Neuron (in vitro differentiated cells): ENCODE measurements at regions not wholly inside any gene's neighbourhood (a gene's known extent, or its start where the extent isn't known, plus 50 kb on each side); places are given as distances from the start of the nearest gene placed in this dataset.
"Not testable (repeated sequence)": the region's sequence is repeated elsewhere in the genome, so short reads cannot be mapped to it uniquely, and the experiment has no call there.

Experiments
- H2AFZ ChIP-seq: one replicate; pipeline ENCODE4 v1.6.1; 2013; ENCODE audit warnings: low read depth, mild to moderate bottlenecking, inconsistent platforms, low read length, moderate library complexity
- H3K27me3 ChIP-seq: one replicate; pipeline ENCODE4 v1.6.1; 2013; ENCODE audit warnings: low read length; ENCODE audit not compliant: insufficient read depth
- H3K36me3 ChIP-seq: one replicate; pipeline ENCODE4 v1.6.1; 2013; ENCODE audit warnings: low read length; ENCODE audit not compliant: insufficient read depth
- H3K4me1 ChIP-seq: one replicate; pipeline ENCODE4 v1.6.1; 2013; ENCODE audit warnings: low read length; ENCODE audit not compliant: insufficient read depth
- H3K4me3 ChIP-seq: 2 replicates; pipeline ENCODE4 v1.5.1; 2013; ENCODE audit warnings: mild to moderate bottlenecking, low read length, moderate library complexity
- H3K9me3 ChIP-seq: one replicate; pipeline ENCODE4 v1.6.1; 2013; ENCODE audit warnings: low read length

GRCh38 chr14:53742233-53742620 lies 214.4 kb downstream of the BMP4 start:
- peaks cover 5% of the 10 kb centered on the region for H3K27me3 ChIP-seq
- H3K36me3 ChIP-seq: no peaks in the 10 kb centered on the region
- H2AFZ ChIP-seq: no peak overlapping the region

GRCh38 chr14:53741479-53742232 lies 215.0 kb downstream of the BMP4 start:
- Histone ChIP-seq H2AFZ (no peak overlapping the region), H3K36me3 (no peaks in the 10 kb centered on the region), H3K27me3 (peaks cover 5% of the 10 kb centered on the region), H3K4me3 (no peak overlapping the region), H3K4me1 (no peaks in the 10 kb centered on the region), H3K9me3 (no peaks in the 10 kb centered on the region)

More at GRCh38 chr14:53742233-53742620, 214.4 kb downstream of the BMP4 start:
- H3K9me3 ChIP-seq: no peaks in the 10 kb centered on the region
- H3K4me3 ChIP-seq: no peak overlapping the region
- H3K4me1 ChIP-seq: no peaks in the 10 kb centered on the region

GRCh38 chr14:53740570-53740969 lies 216.1 kb downstream of the BMP4 start:
- Histone ChIP-seq H3K9me3 (no peaks in the 10 kb centered on the region), H3K27me3 (peaks cover 5% of the 10 kb centered on the region), H3K4me1 (no peaks in the 10 kb centered on the region), H3K36me3 (no peaks in the 10 kb centered on the region), H2AFZ (no peak overlapping the region), H3K4me3 (no peak overlapping the region)

GRCh38 chr14:53735916-53736315 lies 220.7 kb downstream of the BMP4 start:
- Histone ChIP-seq H3K4me3 (no peak overlapping the region), H3K36me3 (no peaks in the 10 kb centered on the region), H3K9me3 (no peaks in the 10 kb centered on the region), H3K4me1 (no peaks in the 10 kb centered on the region), H2AFZ (no peak overlapping the region), H3K27me3 (no peaks in the 10 kb centered on the region)

- no peaks in the 10 kb centered on the region for H3K9me3 ChIP-seq
- H3K4me3 ChIP-seq: no peak overlapping the region
- no peak overlapping the region for H2AFZ ChIP-seq
- no peaks in the 10 kb centered on the region for H3K36me3 ChIP-seq
- no peaks in the 10 kb centered on the region for H3K27me3 ChIP-seq
- H3K4me1 ChIP-seq: no peaks in the 10 kb centered on the region
Observed at GRCh38 chr14:53723221-53723620, 233.4 kb downstream of the BMP4 start.

- Histone ChIP-seq H3K27me3 (no peaks in the 10 kb centered on the region), H2AFZ (no peak overlapping the region), H3K4me1 (no peaks in the 10 kb centered on the region), H3K9me3 (no peaks in the 10 kb centered on the region), H3K36me3 (no peaks in the 10 kb centered on the region), H3K4me3 (no peak overlapping the region)
Observed at GRCh38 chr14:53719536-53719935, 237.1 kb downstream of the BMP4 start.

- Histone ChIP-seq H3K9me3 (no peaks in the 10 kb centered on the region), H2AFZ (no peak overlapping the region), H3K27me3 (no peaks in the 10 kb centered on the region), H3K4me1 (no peaks in the 10 kb centered on the region), H3K36me3 (no peaks in the 10 kb centered on the region), H3K4me3 (no peak overlapping the region)
Observed at GRCh38 chr14:53716578-53716977, 240.0 kb downstream of the BMP4 start.

GRCh38 chr14:53715193-53715721 lies 241.4 kb downstream of the BMP4 start:
- no peaks in the 10 kb centered on the region for H3K4me1 ChIP-seq
- no peak overlapping the region for H2AFZ ChIP-seq
- H3K36me3 ChIP-seq: no peaks in the 10 kb centered on the region
- H3K4me3 ChIP-seq: no peak overlapping the region
- no peaks in the 10 kb centered on the region for H3K27me3 ChIP-seq
- H3K9me3 ChIP-seq: no peaks in the 10 kb centered on the region

- no peaks in the 10 kb centered on the region for H3K36me3 ChIP-seq
- no peak overlapping the region for H3K4me3 ChIP-seq
- H2AFZ ChIP-seq: no peak overlapping the region
- H3K27me3 ChIP-seq: no peaks in the 10 kb centered on the region
- no peaks in the 10 kb centered on the region for H3K4me1 ChIP-seq
- no peaks in the 10 kb centered on the region for H3K9me3 ChIP-seq
Observed at GRCh38 chr14:53714495-53715192, 242.0 kb downstream of the BMP4 start.

- not testable (repeated sequence) for H3K9me3 ChIP-seq, H2AFZ ChIP-seq, H3K4me1 ChIP-seq, H3K36me3 ChIP-seq, H3K27me3 ChIP-seq, H3K4me3 ChIP-seq
Observed at GRCh38 chr14:53712901-53713300, 243.7 kb downstream of the BMP4 start.

GRCh38 chr14:53711205-53711604 lies 245.4 kb downstream of the BMP4 start:
- H3K4me3 ChIP-seq: no peak overlapping the region
- no peak overlapping the region for H2AFZ ChIP-seq
- no peaks in the 10 kb centered on the region for H3K4me1 ChIP-seq
- no peaks in the 10 kb centered on the region for H3K9me3 ChIP-seq
- no peaks in the 10 kb centered on the region for H3K36me3 ChIP-seq
- no peaks in the 10 kb centered on the region for H3K27me3 ChIP-seq

GRCh38 chr14:53710615-53711014 lies 246.0 kb downstream of the BMP4 start:
- H3K9me3 ChIP-seq: no peaks in the 10 kb centered on the region
- no peaks in the 10 kb centered on the region for H3K36me3 ChIP-seq
- no peak overlapping the region for H3K4me3 ChIP-seq
- no peaks in the 10 kb centered on the region for H3K4me1 ChIP-seq
- H2AFZ ChIP-seq: no peak overlapping the region
- H3K27me3 ChIP-seq: no peaks in the 10 kb centered on the region

GRCh38 chr14:53709381-53709780 lies 247.2 kb downstream of the BMP4 start:
- H3K9me3 ChIP-seq: no peaks in the 10 kb centered on the region
- H3K4me1 ChIP-seq: no peaks in the 10 kb centered on the region
- no peak overlapping the region for H3K4me3 ChIP-seq
- no peaks in the 10 kb centered on the region for H3K27me3 ChIP-seq
- no peaks in the 10 kb centered on the region for H3K36me3 ChIP-seq
- no peak overlapping the region for H2AFZ ChIP-seq
